DOHH2 (cell line): ENCODE measurements at regions not wholly inside any gene's neighbourhood (a gene's known extent, or its start where the extent isn't known, plus 50 kb on each side); places are given as distances from the start of the nearest gene placed in this dataset.

Source experiments
- EZH2phosphoT487 ChIP-seq: fragments of 200-600 bp; sonication (generic); IDR thresholded peaks from 2 replicates; pipeline ENCODE4 v1.6.1; 2017; ENCODE audit warnings: borderline replicate concordance, mild to moderate bottlenecking, antibody characterized with exemption, low read length, moderate library complexity, mixed read lengths
- TF ChIP-seq, protein P1 (sequence below): fragments of 200-600 bp; sonication (generic); IDR thresholded peaks from one replicate; pipeline ENCODE4 v1.5.1; 2014; ENCODE audit warnings: antibody characterized with exemption, mild to moderate bottlenecking, low read depth, low read length; ENCODE audit not compliant: poor library complexity, severe bottlenecking

DNA sequence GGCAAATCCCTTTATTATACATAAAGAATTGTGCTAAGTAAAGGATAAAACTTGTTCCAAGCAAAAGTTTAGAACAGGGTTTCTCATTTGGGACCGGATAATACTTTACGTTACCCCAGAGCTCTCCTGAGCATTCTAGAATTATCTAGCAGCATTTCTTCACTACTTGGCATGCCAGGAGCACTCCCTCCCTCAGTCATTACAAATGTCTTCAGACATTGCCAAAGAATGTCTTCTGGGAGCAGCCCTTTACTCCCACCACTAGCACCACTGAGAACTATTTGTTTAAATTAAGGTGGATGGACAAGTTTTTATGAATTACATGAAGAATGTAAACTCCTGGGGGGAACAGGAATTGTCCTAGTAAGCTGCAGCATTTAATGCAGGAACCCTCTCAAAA, 516.4 kb downstream of the GBE1 start:
- TF ChIP-seq, protein P1, sequence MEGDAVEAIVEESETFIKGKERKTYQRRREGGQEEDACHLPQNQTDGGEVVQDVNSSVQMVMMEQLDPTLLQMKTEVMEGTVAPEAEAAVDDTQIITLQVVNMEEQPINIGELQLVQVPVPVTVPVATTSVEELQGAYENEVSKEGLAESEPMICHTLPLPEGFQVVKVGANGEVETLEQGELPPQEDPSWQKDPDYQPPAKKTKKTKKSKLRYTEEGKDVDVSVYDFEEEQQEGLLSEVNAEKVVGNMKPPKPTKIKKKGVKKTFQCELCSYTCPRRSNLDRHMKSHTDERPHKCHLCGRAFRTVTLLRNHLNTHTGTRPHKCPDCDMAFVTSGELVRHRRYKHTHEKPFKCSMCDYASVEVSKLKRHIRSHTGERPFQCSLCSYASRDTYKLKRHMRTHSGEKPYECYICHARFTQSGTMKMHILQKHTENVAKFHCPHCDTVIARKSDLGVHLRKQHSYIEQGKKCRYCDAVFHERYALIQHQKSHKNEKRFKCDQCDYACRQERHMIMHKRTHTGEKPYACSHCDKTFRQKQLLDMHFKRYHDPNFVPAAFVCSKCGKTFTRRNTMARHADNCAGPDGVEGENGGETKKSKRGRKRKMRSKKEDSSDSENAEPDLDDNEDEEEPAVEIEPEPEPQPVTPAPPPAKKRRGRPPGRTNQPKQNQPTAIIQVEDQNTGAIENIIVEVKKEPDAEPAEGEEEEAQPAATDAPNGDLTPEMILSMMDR = no peak
- no peak for TF ChIP-seq EZH2phosphoT487
